Rectal smooth muscle tissue (tissue), 1 donor: ENCODE measurements at regions not wholly inside any gene's neighbourhood (a gene's known extent, or its start where the extent isn't known, plus 50 kb on each side); places are given as distances from the start of the nearest gene placed in this dataset.
"Not testable (repeated sequence)": the region's sequence is repeated elsewhere in the genome, so short reads cannot be mapped to it uniquely, and the experiment has no call there.

ENCODE experiments used
- H3K27ac ChIP-seq: one replicate; pipeline ENCODE4 v1.7.0; 2013; ENCODE audit warnings: low read depth, low read length, inconsistent platforms
- H3K27me3 ChIP-seq: one replicate; pipeline ENCODE4 v1.7.0; 2013; ENCODE audit warnings: low read length; ENCODE audit not compliant: control insufficient read depth, insufficient read depth
- H3K36me3 ChIP-seq: one replicate; pipeline ENCODE4 v1.7.0; 2013; ENCODE audit warnings: low read length; ENCODE audit not compliant: control insufficient read depth, insufficient read depth
- H3K4me1 ChIP-seq: one replicate; pipeline ENCODE4 v1.7.0; 2013; ENCODE audit warnings: low read length; ENCODE audit not compliant: control insufficient read depth, insufficient read depth
- H3K4me3 ChIP-seq: one replicate; pipeline ENCODE4 v1.7.0; 2013; ENCODE audit warnings: low read length
- H3K9ac ChIP-seq: one replicate; pipeline ENCODE4 v1.7.0; 2013; ENCODE audit warnings: low read length

DNA sequence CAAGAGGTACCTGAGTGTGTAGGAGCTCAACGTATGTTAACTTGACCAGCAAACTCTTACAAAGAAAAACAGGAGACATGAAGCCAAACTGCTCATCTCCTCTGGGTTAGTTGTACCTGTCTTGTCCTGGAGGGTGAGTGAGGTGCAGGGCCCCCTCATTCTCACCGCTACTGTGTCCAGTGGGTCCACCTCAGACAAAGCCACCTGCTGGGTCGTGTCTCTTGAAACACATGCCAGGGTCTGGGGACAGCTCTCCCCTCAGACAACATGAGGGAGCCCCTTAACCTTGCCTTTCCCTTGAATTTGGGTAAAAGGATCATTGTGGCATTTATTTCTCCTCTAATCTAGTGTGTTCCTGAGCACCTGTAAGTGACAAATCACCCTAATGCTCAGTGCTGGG, 185.6 kb downstream of the TLE3 start:
- Histone ChIP-seq H3K27me3 (no peaks in the 10 kb centered on the region), H3K4me3 (no peak overlapping the region), H3K36me3 (no peaks in the 10 kb centered on the region), H3K4me1 (no peaks in the 10 kb centered on the region), H3K9ac (no peak overlapping the region), H3K27ac (no peak overlapping the region)

DNA sequence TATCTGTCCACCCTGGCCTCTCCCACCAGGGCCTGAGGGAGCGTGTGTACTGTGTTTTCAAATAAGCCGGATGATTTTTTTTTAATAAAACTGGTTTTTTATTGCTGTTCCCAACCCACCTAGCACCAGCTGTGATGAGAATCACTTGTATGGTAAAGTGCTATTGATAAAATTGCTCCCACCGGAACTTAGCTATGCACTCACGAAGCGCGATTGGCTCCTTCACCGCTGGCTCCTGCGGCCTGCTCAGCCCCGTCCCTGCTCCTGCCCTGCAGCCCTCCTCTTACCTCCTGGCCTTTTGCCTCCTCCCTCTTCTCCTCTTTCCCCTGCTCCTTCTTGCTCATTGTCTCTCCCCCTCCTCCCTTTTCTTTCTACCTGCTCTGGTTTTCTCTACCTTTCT, 183.7 kb downstream of the TLE3 start:
- Histone ChIP-seq H3K27me3 (no peaks in the 10 kb centered on the region), H3K9ac (no peak overlapping the region), H3K36me3 (no peaks in the 10 kb centered on the region), H3K27ac (no peak overlapping the region), H3K4me1 (no peaks in the 10 kb centered on the region), H3K4me3 (no peak overlapping the region)

DNA sequence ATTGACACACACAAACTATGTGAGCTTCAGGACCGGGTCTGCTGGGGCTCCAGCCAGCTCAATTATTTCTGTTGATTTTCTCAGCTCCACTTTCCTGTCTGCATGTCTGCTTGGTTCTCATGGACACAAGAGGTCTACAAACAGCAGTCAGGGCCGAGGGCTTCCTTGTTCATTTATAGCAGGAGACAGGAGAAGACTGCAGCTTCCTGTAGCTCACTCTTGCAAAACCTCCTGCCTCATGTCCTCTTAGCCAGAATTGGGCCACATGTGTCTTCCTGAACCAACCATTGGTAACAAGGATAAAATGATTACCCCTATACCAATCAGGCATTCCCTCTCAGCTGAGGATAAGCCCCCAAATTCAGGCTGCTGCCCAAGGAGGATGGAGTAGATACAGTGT, 182.8 kb downstream of the TLE3 start:
- no peaks in the 10 kb centered on the region for H3K4me1 ChIP-seq
- no peaks in the 10 kb centered on the region for H3K27me3 ChIP-seq
- H3K27ac ChIP-seq, result no peak overlapping the region
- no peak overlapping the region for H3K9ac ChIP-seq
- no peak overlapping the region for H3K4me3 ChIP-seq
- no peaks in the 10 kb centered on the region for H3K36me3 ChIP-seq

DNA sequence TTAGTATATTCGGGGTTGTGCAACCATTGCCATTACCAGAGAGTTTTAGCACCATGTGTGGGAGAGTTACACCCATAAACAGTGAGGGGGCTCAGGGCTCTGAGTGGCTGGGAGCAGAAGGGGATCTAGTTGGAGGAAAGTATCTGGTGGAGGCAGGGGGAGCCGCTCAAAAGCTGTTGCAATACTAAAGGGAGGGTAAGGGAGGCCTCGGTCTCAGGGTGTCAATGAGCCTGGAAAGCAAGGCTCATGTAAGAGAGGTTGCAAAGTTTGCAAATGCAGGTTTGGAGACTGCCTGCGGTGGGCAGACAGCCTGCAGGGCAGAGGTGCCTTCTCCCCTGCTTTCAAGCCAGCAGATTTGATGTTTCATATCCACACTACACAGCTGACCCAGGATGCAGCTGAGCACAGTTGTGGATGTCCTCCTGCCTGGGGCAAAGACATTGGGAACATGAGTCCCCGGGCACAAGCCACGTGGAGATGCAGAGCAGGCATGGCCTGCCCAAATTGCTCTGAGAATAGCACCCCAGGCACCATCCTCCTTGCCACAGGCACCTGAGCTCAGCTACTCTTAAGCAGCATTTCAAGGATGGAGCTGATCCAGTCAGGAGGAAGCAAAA, 181.4 kb downstream of the TLE3 start:
- Histone ChIP-seq H3K36me3 (no peaks in the 10 kb centered on the region), H3K4me1 (no peaks in the 10 kb centered on the region), H3K27me3 (no peaks in the 10 kb centered on the region), H3K4me3 (no peak overlapping the region), H3K9ac (no peak overlapping the region), H3K27ac (no peak overlapping the region)

DNA sequence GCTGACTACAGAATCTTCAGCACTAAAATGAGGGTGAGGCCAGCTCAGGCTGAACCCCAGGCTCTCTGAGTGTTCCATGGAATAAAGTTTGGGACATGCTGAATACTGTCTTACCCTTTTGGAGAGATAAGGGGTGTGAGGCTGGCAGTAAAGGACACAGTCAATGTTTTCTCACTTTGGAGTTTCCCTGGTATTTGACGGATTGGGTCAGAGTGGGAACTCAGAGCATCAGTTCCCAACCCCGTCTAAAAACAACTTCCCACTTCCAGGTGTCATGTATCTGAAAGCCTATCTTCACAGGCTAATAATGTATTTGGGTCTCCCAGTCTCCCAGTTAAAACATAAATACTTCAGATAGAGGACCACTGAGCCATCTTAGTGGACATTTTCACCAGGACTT, 180.7 kb downstream of the TLE3 start:
- no peaks in the 10 kb centered on the region for H3K27me3 ChIP-seq
- H3K27ac ChIP-seq, result no peak overlapping the region
- no peaks in the 10 kb centered on the region for H3K4me1 ChIP-seq
- no peak overlapping the region for H3K9ac ChIP-seq
- no peak overlapping the region for H3K4me3 ChIP-seq
- no peaks in the 10 kb centered on the region for H3K36me3 ChIP-seq

DNA sequence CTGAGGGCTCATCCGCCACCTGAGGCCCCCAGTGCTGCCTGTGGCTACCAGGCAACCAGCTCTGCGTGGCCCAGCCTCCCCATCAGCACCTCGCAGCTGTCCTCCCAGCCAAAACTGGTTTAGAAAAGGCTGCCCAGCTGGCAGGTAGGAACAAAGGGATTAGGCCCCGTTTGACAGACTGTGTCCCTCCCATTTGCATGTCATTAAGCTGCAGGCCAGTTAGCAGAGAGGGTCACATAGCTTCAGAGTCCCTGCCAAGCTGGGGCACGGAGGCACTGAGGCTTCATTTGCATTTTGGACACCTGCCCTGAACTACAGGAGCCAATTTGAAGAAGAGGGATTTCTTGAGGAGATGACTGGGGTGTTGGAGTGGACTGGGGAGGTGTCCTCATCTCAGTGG, 177.9 kb downstream of the TLE3 start:
- no peak overlapping the region for H3K4me3 ChIP-seq
- H3K27me3 ChIP-seq, result no peaks in the 10 kb centered on the region
- no peak overlapping the region for H3K9ac ChIP-seq
- no peaks in the 10 kb centered on the region for H3K36me3 ChIP-seq
- no peaks in the 10 kb centered on the region for H3K4me1 ChIP-seq
- H3K27ac ChIP-seq, result no peak overlapping the region

DNA sequence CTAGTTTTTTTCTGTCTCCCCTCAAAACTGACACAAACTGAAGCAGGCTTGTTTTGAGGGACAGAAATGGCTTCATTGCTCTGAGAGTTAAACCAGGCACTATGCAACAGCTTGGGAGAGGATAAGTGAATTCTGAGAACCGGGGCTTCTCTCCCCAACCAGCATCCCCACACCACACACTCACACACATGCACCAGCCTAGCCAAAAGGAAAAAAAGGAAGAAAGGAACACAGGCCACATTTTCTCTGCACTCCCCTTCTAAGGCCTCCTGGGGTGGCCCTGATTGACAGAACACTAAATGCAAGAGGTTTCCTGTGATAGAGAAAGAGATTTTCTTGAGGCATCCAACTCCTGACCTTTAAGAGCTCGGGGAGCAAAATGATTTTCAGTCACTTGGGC, 177.5 kb downstream of the TLE3 start:
- H3K9ac ChIP-seq, result no peak overlapping the region

DNA sequence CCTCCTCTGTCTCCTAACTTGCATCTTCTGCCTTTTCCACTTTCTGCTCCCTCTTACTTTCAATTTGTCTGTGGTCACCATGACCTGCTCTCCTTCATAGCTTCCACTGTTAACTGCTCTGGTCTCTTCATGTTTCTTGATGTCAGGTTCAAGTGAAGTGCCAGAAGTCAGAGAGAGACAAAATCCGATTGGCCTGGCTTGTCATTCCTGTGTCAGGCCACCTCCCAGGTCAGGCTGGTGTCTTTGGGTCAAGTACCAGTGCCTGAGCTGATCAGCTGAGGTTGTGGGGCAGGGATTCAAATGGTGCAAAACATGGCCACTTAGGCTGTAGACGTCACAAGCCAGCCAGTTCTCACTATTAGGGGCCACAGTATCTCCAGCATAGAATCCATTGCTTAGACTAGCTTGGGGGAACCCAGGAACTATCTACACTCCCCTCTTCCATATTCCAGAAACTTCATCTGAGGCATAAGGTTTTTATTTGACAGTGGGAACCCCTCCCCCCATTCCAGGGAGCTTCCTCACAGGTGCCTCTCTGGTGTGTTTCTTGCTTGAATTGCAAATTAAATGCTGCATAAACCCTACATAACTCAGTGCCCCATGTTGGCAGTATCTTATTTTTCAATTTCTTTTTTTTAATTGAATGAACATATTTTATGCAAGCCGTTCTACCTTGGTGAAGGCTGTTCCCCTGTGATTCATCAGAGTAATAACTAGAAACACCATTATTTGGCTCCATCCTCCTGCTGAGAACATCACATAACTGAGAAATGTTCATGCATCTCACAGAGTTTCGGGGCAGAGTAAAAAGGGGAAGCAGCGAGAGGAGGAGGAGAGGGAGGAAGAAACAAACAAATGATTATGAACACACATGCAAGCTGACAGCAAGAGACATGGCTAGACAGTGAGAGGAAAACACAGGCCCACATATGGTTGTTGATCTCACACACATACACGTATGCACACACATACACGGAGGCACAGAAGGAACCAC, 175.8 kb downstream of the TLE3 start:
- Histone ChIP-seq H3K9ac (no peak overlapping the region), H3K4me3 (no peak overlapping the region), H3K36me3 (no peaks in the 10 kb centered on the region), H3K4me1 (no peaks in the 10 kb centered on the region), H3K27me3 (no peaks in the 10 kb centered on the region), H3K27ac (no peak overlapping the region)

More for the DNA sequence above, 177.5 kb downstream of the TLE3 start:
- H3K27me3 ChIP-seq, result no peaks in the 10 kb centered on the region
- H3K4me3 ChIP-seq, result no peak overlapping the region
- no peak overlapping the region for H3K27ac ChIP-seq
- H3K4me1 ChIP-seq, result no peaks in the 10 kb centered on the region
- H3K36me3 ChIP-seq, result no peaks in the 10 kb centered on the region

DNA sequence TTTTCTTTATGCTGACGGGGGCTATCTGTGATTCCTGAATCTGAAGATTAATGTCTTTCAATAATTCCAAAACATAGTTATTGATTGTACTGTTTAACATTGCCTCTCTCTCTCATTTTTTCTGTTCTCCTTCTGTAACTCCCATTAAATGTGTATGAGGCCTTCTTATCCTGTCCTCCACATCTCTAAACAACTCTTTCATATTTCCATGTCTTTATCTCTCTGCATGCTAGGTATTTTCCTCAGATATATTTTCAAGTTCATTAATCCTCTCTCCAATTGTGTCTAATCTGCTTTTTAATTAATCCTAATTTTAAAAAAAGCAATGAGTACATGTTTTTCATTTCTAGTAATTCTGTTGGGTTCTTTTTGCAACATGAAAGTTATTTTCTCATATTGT, 173.2 kb downstream of the TLE3 start:
- no peaks in the 10 kb centered on the region for H3K36me3 ChIP-seq
- H3K27me3 ChIP-seq, result no peaks in the 10 kb centered on the region
- H3K4me3 ChIP-seq, result no peak overlapping the region
- no peak overlapping the region for H3K27ac ChIP-seq
- no peak overlapping the region for H3K9ac ChIP-seq
- no peaks in the 10 kb centered on the region for H3K4me1 ChIP-seq

DNA sequence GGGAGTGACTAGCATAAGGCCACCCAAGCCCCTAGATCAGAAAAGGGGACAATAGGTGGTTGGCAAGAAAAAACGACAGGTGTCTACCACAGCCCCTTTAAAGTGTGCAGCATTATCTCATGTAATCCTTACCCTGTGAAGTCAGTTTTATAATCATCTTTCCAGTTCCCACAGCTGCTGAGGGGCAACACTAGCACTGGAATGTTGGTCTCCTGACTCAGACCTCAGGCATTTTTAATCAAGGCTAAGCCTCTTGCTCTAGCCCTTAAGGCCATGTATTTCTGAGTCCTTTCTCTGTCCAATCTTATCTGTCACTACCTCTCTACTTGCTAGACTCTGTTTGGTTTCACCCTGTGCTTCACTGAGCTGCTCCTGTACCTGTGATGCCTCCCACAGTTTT, 171.7 kb downstream of the TLE3 start:
- Histone ChIP-seq H3K4me3 (no peak overlapping the region), H3K27me3 (no peaks in the 10 kb centered on the region), H3K9ac (no peak overlapping the region), H3K27ac (no peak overlapping the region), H3K4me1 (no peaks in the 10 kb centered on the region), H3K36me3 (no peaks in the 10 kb centered on the region)

DNA sequence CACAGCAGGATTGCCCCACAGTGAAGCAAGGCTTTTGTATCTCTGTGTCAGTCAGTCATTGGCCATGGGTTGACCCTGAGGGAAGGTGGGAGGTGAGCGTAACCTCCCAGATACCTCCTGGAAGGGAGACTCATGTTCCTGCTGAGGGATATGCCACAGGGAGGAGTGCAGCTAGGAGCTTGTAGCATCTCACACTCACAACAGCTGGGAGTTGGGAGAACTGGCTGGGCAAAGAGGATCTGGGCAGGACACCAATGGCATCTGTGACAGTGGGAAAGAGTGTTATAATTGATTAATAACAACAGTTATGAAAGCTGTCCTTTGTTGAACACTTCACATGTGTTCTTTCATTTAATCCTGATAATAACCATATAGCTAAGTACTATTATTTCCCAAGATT, 171.0 kb downstream of the TLE3 start:
- Histone ChIP-seq H3K9ac (no peak overlapping the region), H3K27me3 (no peaks in the 10 kb centered on the region), H3K36me3 (no peaks in the 10 kb centered on the region), H3K27ac (no peak overlapping the region), H3K4me1 (no peaks in the 10 kb centered on the region), H3K4me3 (no peak overlapping the region)

DNA sequence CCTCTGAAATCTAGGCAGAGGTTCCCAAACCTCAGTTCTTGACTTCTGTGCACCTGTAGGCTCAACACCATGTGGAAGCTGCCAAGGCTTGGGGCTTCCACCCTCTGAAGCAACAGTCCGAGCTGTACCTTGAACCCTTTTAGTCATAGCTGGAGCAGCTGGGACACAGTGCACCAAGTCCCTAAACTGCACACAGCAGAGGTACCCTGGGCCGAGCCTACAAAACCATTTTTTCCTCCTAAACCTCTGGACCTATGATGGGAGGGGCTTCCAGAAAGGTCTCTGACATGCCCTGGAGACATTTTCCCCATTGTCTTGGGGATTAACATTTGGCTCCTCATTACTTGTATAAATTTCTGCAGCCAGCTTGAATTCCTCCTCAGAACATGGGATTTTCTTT, 168.8 kb downstream of the TLE3 start:
- H3K27ac ChIP-seq, H3K4me3 ChIP-seq, H3K27me3 ChIP-seq, H3K36me3 ChIP-seq, H3K9ac ChIP-seq, H3K4me1 ChIP-seq: not testable (repeated sequence)
